ENCODE measurements at regions not wholly inside any gene's neighbourhood (a gene's known extent, or its start where the extent isn't known, plus 50 kb on each side); places are given as distances from the start of the nearest gene placed in this dataset.
"Not testable (repeated sequence)": the region's sequence is repeated elsewhere in the genome, so short reads cannot be mapped to it uniquely, and the experiment has no call there.

GRCh38 chr7:32694182-32694581 lies 197.4 kb downstream of the KBTBD2 start:
- TF ChIP-seq CTCF (IDR thresholded peaks at IDR 0.05) (no peak), POLR2A (IDR thresholded peaks at IDR 0.05) (no peak), EP300 (IDR thresholded peaks at IDR 0.05) (no peak)
- DNase-seq (ENCODE audit: low spot score in 2 of 2): no peak
- H3K9me3 ChIP-seq: peaks cover 0 to 21% (median 0%) of the 10 kb centered on the region in 4 donors
- H3K27ac ChIP-seq: no peak overlapping the region
- H3K4me3 ChIP-seq: no peak overlapping the region
- H3K4me1 ChIP-seq: no peaks in the 10 kb centered on the region
- H3K27me3 ChIP-seq: no peaks in the 10 kb centered on the region
- H3K36me3 ChIP-seq: no peaks in the 10 kb centered on the region
- WGBS, 2 donors: 85 to 95% methylated on average over 1 of the region's 1 CpG

GRCh38 chr7:32691965-32692815 lies 196.9 kb downstream of the AVL9 start:
- peak in 2 of 5 experiments; percentile 7 to 25 for TF ChIP-seq CTCF (IDR thresholded peaks at IDR 0.05)
- H3K27me3 ChIP-seq, H3K4me1 ChIP-seq, H3K36me3 ChIP-seq, H3K27ac ChIP-seq: not testable (repeated sequence)
- 16 to 27% methylated on average over 7 of the region's 7 CpGs for WGBS, 2 donors
- Histone ChIP-seq H3K4me3 (peak overlapping the region in 1 of 4 donors; percentile 5), H3K9me3 (peaks cover 0 to 17% (median 0%) of the 10 kb centered on the region in 4 donors)
- DNase-seq (ENCODE audit: low spot score in 2 of 2): peak; percentile 12 to 15

GRCh38 chr7:32688092-32688491 lies 192.8 kb downstream of the AVL9 start:
- H3K4me3 ChIP-seq; H3K27me3 ChIP-seq; H3K4me1 ChIP-seq; H3K27ac ChIP-seq; H3K9me3 ChIP-seq; H3K36me3 ChIP-seq; DNase-seq (ENCODE audit: low spot score in 2 of 2): not testable (repeated sequence)
- WGBS, 2 donors: 95 to 96% methylated on average over 13 of the region's 13 CpGs

GRCh38 chr7:32681174-32681518 lies 185.9 kb downstream of the AVL9 start:
- H3K9me3 ChIP-seq: no peaks in the 10 kb centered on the region
- H3K27me3 ChIP-seq: no peaks in the 10 kb centered on the region
- WGBS, 2 donors: 71% methylated on average over 3 of the region's 3 CpGs
- H3K4me1 ChIP-seq: no peaks in the 10 kb centered on the region
- DNase-seq (ENCODE audit: low spot score in 2 of 2): no peak
- no peak overlapping the region for H3K27ac ChIP-seq
- no peak overlapping the region for H3K4me3 ChIP-seq
- peaks cover 0 to 5% (median 0%) of the 10 kb centered on the region in 3 donors for H3K36me3 ChIP-seq
- TF ChIP-seq POLR2A (IDR thresholded peaks at IDR 0.05) (no peak), CTCF (IDR thresholded peaks at IDR 0.05) (no peak), EP300 (IDR thresholded peaks at IDR 0.05) (no peak)

- H3K4me1 ChIP-seq: no peaks in the 10 kb centered on the region
- WGBS, 2 donors: 62 to 64% methylated on average over 6 of the region's 6 CpGs
- TF ChIP-seq CTCF (IDR thresholded peaks at IDR 0.05) (no peak), POLR2A (IDR thresholded peaks at IDR 0.05) (no peak), EP300 (IDR thresholded peaks at IDR 0.05) (no peak)
Observed at GRCh38 chr7:32680259-32681173, 185.2 kb downstream of the AVL9 start.

More at GRCh38 chr7:32680259-32681173, 185.2 kb downstream of the AVL9 start:
- H3K27me3 ChIP-seq: no peaks in the 10 kb centered on the region
- peaks cover 0 to 9% (median 0%) of the 10 kb centered on the region in 3 donors for H3K36me3 ChIP-seq
- no peak for DNase-seq (ENCODE audit: low spot score in 2 of 2)
- H3K9me3 ChIP-seq: no peaks in the 10 kb centered on the region
- H3K4me3 ChIP-seq: no peak overlapping the region
- H3K27ac ChIP-seq: no peak overlapping the region
